ENCODE measurements at regions not wholly inside any gene's neighbourhood (a gene's known extent, or its start where the extent isn't known, plus 50 kb on each side); places are given as distances from the start of the nearest gene placed in this dataset.

DNA sequence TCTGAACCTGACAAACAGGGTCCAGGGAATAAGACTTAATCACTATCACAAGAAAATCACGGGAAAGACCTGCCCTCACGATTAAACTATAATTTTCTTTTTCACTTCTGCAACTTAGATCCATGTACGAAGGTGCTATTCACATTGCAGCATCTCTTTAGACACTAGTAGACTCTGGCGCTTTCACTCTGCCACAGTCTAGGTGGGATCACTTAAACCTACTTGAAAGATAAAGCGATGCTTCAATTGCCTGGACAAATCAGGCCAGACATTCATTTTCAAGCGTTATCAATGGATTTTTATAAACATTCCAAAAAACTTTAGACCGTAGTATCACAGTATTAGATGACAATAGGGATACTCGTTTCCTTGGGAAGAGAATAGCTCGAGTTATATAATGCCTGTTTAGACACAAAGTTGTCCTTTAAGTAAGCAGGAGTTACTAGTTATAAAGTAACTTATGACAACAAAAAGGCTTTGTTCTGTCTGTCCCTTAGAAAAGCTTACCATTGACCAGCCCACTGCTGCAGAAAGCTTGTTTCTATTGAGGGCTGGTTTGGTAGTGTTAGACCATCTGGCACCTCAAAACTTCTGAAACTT is 367.3 kb downstream of the UTRN start:
- H3K36me3 Mint-ChIP-seq, result peaks cover 21% of the 10 kb centered on the region
- CTCF ChIA-PET, result no interaction called here
- no peaks in the 10 kb centered on the region for H3K9me3 Mint-ChIP-seq (ENCODE audit: low read depth)
- ATAC-seq (no peak), DNase-seq (no peak)
- H3K4me3 Mint-ChIP-seq, result no peak overlapping the region
- H3K27me3 Mint-ChIP-seq, result no peaks in the 10 kb centered on the region
- H3K27ac Mint-ChIP-seq, result no peak overlapping the region
- H3K4me1 Mint-ChIP-seq, result peaks cover 17% of the 10 kb centered on the region

DNA sequence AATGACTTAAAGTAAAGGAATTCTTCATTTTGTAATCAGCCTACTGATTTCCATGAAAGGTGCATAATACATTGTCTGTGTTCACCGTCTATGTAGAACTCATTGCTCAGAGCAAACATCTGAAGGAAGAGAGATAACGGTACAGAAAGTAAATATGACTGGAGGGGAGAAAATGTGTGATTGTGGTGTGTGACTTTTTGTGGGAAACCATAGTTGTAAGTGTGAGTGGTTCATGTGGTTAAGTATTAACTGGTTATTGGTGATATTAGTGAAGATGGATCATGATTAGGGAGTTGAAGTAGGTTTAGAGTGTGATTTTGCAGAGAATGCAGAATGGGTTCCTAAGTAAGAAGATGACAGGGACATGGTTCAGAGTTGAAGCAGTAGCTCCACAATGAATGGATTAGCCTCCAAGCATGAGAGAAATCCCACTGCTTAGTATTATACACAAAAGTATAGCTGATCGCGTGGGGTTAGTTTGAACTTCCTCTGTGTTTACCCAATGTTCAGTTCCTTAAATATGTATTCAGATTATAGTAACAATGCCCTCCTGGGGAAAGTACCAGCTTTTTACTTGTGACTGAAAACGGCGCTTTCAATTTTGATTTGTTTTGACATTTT is 368.9 kb downstream of the UTRN start:
- peak; percentile 63 for ATAC-seq
- Mint-ChIP-seq H3K36me3 (peaks cover 19% of the 10 kb centered on the region), H3K9me3 (ENCODE audit: low read depth) (no peaks in the 10 kb centered on the region), H3K27ac (peak overlapping the region; percentile 6), H3K4me1 (peaks cover 26% of the 10 kb centered on the region), H3K27me3 (no peaks in the 10 kb centered on the region), H3K4me3 (peak overlapping the region; percentile 3)
- CTCF ChIA-PET, result no interaction called here
- no peak for DNase-seq

DNA sequence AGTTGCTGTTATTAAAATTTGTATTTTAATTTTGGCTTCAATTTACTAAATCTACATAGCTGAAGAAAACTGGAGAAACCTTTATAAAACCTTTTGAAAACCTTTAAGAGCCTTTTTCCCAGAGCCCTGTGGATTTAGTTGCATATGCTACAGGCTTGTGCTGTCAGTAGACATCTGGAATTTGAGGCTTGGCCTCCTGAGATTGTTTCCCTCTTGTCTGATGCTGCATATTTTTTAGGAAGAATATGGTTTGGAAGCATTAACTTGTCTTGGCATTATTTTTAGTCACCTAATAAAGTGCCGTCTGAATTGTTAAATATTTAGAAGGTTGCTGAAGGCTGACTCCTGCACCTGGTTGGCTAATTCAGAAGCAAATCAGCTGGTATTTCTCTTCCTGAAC is 369.4 kb downstream of the UTRN start:
- peaks cover 31% of the 10 kb centered on the region for H3K4me1 Mint-ChIP-seq
- H3K27me3 Mint-ChIP-seq, result no peaks in the 10 kb centered on the region
- H3K27ac Mint-ChIP-seq, result no peak overlapping the region
- no peak overlapping the region for H3K4me3 Mint-ChIP-seq
- CTCF ChIA-PET, result no interaction called here
- H3K36me3 Mint-ChIP-seq, result peaks cover 16% of the 10 kb centered on the region
- ATAC-seq, result no peak
- no peak for DNase-seq
- no peaks in the 10 kb centered on the region for H3K9me3 Mint-ChIP-seq (ENCODE audit: low read depth)

DNA sequence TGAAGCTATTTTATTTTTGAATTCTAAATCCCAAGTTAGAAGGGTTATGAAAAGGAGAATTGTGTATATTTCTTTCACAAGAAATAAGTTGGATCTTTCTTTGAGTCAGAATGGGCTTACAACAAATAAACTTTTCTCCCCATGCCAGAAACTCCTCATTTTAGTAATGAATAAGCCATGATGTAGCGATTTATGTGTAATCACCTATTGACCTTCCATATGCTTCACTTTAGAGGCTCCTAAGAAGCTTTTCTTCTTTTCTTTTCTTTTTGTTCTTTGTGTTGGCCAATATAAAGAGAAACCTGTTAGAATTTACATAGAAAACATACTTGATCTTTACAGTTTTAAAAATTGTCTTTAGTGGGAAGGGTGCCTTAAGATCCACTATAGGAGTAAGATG is 370.2 kb downstream of the UTRN start:
- Mint-ChIP-seq H3K27me3 (no peaks in the 10 kb centered on the region), H3K4me1 (peaks cover 37% of the 10 kb centered on the region), H3K9me3 (ENCODE audit: low read depth) (no peaks in the 10 kb centered on the region), H3K4me3 (no peak overlapping the region), H3K27ac (no peak overlapping the region), H3K36me3 (peaks cover 11% of the 10 kb centered on the region)
- no peak for DNase-seq
- no peak for ATAC-seq
- CTCF ChIA-PET, result interaction anchor here (0.7 kb wide), 1 partner anchor 17 kb away, joined by 3 read pairs; no protein-coding TSS in a partner anchor

DNA sequence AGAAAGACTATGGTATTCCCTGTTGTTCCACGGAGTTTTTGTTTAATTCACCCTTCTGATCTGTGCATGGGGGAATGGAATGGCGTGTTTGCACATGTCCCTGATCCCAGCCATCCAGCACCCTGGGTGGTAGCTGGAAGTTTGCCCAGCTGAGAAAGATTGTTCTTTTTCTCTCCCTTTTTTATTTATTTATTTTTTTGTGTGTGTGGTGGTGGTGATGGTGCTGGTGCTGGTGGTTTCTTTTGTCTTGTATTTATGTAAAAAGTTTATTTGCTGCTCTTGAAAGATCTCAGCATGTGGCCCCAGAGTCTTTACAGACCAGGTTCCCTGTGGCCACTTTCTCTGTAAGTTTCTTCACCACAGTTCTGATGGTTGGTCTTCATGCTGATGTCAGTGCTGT is 372.6 kb downstream of the UTRN start:
- Mint-ChIP-seq H3K4me1 (peaks cover 32% of the 10 kb centered on the region), H3K27ac (no peak overlapping the region), H3K27me3 (no peaks in the 10 kb centered on the region), H3K4me3 (no peak overlapping the region), H3K36me3 (peaks cover 7% of the 10 kb centered on the region), H3K9me3 (ENCODE audit: low read depth) (no peaks in the 10 kb centered on the region)
- DNase-seq (no peak), ATAC-seq (no peak)
- CTCF ChIA-PET, result no interaction called here

DNA sequence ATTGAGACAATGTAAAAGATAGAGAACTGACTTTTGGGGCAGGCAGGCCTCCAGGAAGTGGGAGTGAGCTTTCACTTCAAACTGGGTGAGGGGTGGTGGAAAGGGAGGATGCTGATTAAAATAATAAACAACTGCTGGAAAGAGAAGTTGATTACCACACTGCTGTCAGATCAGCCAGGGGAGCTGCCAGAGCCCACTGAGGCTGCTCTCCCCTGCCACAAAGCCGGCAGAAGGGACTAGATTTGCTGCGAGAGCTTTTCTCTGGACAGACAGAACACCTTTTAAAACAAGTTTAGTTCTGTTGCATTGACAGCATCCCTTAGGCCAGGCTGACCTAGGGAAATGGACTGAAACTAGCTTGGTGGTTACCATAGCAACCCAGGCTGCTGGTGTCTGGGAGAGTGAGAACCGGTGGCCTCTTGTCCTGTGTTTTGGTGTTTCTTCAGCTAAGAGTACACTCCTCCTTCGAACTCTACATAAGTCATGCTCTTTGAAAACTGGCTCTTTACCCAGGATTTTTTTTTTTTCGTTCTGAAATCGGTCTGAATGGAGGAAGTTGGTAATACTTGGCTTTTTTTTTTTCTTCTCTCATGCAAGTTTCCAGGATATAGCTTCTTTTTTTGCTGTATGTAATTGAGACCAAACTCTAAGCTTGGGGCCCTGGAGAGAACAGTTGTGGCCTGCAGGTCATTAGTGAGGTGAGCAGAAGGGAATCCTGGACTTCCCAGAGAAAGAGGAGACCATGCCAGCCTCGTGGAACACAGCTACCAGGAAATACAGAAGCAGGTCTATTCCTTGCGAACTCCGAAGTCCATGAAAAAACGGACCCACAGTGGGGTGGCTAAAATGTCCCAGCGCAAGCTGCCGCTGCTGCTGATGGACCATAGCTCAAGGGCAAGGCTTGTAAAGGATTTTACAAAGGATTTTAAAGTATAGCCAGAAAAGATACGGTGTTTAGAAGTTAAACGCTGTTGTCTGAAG is 374.4 kb downstream of the UTRN start:
- ATAC-seq, result peak; percentile 74
- H3K4me1 Mint-ChIP-seq, result peaks cover 24% of the 10 kb centered on the region
- no peaks in the 10 kb centered on the region for H3K27me3 Mint-ChIP-seq
- H3K9me3 Mint-ChIP-seq (ENCODE audit: low read depth), result no peaks in the 10 kb centered on the region
- H3K4me3 Mint-ChIP-seq, result peak overlapping the region; percentile 27
- CTCF ChIA-PET, result no interaction called here
- peak overlapping the region; percentile 67 for H3K27ac Mint-ChIP-seq
- peak; percentile 42 for DNase-seq
- H3K36me3 Mint-ChIP-seq, result peaks cover 7% of the 10 kb centered on the region

DNA sequence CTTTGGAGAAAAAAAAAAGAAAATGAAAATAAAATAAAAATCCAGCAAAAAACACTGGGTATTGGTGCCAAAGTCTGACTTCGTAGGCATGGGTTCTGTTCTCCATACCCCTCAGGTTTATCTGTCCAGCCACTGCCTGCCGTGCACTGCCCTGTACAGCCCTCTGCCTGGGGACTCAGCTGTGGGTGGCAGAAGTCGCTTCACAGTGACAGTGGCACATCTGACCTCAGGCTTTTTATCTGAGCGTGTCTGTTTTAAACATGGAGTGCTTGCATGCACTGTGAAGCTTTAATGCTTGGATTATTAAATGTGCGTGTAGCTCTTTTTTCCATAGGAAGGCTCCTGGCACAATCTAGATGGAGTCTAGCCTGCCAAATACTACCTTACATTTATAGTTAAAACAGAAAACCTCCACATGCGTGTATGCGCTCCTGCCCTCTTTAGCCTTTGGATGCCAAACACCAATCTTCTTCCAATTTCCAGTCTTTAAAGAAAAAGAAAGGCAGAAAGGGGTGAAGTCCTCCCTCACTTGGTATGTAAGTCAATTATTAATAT is 375.5 kb downstream of the UTRN start:
- ATAC-seq (no peak), DNase-seq (no peak)
- peaks cover 7% of the 10 kb centered on the region for H3K36me3 Mint-ChIP-seq
- H3K27me3 Mint-ChIP-seq, result no peaks in the 10 kb centered on the region
- H3K4me3 Mint-ChIP-seq, result no peak overlapping the region
- no peaks in the 10 kb centered on the region for H3K9me3 Mint-ChIP-seq (ENCODE audit: low read depth)
- H3K4me1 Mint-ChIP-seq, result peaks cover 25% of the 10 kb centered on the region
- CTCF ChIA-PET, result no interaction called here
- no peak overlapping the region for H3K27ac Mint-ChIP-seq

DNA sequence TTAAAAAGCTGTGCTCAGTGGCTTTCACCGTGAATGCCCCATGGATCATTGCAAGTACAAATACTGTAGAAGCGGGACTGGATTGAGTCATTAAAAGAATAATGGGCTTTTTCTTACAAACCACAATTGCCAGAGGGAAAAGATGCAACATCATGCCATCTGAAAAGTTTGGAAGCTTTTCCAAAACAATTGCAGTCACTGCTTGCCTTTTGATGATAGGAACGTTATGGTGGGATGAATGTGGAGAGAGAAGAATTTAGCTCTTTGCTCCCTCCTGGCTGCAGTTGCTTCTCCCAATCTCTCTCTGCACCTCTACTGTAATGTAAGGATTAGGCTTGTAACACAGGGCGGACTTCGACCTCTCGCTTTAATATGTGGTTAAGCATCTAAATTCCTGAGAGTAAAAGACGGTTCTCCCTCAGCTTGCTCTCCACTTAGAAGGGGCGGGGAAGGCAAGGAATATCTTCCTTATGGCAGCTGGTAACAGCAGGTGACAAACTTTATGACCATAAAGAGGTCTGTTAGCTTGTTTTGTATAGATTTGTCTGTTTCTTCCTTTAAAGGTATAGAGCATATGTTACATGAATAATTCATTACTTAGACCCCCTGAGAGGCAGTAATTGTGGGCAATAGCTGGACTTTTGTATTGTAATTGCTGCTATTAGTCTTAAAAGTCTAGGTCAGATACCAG is 376.1 kb downstream of the UTRN start:
- Mint-ChIP-seq H3K27ac (no peak overlapping the region), H3K4me3 (no peak overlapping the region), H3K27me3 (no peaks in the 10 kb centered on the region), H3K4me1 (peaks cover 24% of the 10 kb centered on the region), H3K9me3 (ENCODE audit: low read depth) (no peaks in the 10 kb centered on the region), H3K36me3 (peaks cover 7% of the 10 kb centered on the region)
- ATAC-seq, result no peak
- DNase-seq, result no peak
- CTCF ChIA-PET, result no interaction called here

DNA sequence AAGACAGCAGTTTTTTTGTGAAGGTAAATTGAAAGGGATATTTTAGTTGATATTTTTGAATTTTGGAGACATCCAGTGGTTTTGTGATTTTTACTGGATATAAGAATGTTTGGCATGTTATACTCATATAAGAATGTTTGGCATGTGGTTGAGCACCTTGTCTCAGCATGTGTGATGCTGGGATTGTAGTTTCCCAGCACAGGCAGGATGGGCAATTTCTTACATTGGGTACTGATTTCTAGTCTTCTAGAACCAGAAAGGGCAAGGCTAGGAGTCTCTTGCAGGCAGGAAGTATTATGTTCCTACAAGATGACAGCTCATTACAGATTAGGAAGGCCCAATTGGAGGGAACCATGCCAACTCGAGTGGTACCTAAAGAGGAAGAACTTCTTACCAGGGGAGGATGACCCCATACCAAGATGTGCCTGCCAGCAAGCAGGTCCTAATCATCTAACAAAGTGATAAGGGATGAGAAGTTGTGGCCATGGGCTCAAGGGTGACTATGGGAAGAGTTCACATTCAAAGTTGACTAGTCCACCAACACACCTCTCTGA is 377.8 kb downstream of the UTRN start:
- Mint-ChIP-seq H3K27me3 (no peaks in the 10 kb centered on the region), H3K36me3 (peaks cover 14% of the 10 kb centered on the region), H3K4me1 (peaks cover 32% of the 10 kb centered on the region), H3K27ac (no peak overlapping the region), H3K9me3 (ENCODE audit: low read depth) (no peaks in the 10 kb centered on the region), H3K4me3 (no peak overlapping the region)
- ATAC-seq (no peak), DNase-seq (no peak)
- CTCF ChIA-PET, result interaction anchor here (1.3 kb wide), 1 partner anchor 14 kb away, joined by 3 read pairs; no protein-coding TSS in a partner anchor

DNA sequence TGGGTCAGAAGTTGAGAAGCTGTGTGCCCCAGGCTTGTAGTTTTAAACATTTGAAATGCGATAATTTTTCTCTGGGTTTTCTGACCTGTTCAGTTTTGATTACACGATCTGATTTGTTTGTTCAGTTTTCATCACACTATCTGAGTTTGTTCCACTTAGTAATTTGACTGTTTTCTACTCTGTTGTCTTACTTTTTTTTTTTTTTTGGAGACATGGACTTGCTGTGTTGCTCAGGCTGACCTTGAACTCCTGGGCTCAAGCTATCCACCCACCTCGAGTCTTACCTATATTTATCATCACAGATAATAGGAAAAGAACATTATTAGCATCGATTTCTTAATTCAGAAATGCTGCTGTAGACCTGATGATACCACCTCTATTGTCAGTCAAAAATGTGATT is 379.1 kb downstream of the UTRN start:
- DNase-seq (no peak), ATAC-seq (no peak)
- Mint-ChIP-seq H3K36me3 (peaks cover 19% of the 10 kb centered on the region), H3K4me3 (no peak overlapping the region), H3K9me3 (ENCODE audit: low read depth) (no peaks in the 10 kb centered on the region), H3K27me3 (no peaks in the 10 kb centered on the region), H3K27ac (no peak overlapping the region), H3K4me1 (peaks cover 22% of the 10 kb centered on the region)
- CTCF ChIA-PET, result no interaction called here

DNA sequence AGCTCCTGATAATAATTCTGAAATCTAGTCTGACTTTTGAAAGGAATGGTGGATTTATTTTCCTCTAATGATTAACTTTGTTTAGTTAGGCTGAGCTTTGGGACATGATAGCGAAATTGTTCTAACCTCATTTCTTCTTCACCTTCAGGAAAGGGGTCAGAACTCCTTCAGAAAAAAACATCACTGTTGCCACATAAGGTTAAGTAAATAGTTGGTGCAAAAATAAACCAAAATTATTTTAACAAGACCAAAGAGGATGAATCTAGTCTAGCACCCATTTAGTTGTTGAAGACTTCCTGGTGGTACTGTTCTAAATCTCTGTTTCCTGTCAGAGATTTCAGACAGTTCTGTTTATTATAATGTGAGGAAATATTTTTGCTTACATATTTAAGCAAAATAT is 379.8 kb downstream of the UTRN start:
- Mint-ChIP-seq H3K27me3 (no peaks in the 10 kb centered on the region), H3K36me3 (peaks cover 23% of the 10 kb centered on the region), H3K9me3 (ENCODE audit: low read depth) (peaks cover 4% of the 10 kb centered on the region), H3K4me3 (no peak overlapping the region), H3K27ac (no peak overlapping the region), H3K4me1 (peaks cover 16% of the 10 kb centered on the region)
- CTCF ChIA-PET, result no interaction called here
- ATAC-seq, result no peak
- no peak for DNase-seq

DNA sequence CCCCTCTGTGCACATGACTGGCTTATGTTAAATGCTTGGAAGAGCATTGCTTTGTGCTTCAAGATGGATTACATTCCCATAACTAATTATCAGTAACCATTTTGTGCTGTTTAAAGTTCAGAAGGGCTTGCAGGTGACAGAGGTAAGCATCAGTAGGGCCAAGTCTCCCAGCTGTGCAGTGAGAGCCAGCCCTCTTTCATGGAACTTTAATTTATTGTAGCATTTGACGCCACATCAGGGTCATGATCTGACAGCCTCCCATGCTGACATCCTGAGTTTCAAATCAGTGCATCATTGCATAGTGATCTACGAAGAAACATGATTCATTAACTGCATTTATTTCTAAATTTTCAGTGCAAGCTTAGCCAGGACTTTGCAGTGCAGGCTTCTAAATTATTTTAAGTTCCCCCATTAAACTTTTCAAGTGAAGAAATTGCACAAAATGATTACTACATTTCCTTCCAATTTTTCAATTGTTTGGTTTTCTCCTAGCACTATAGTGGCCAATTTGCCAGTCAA is 380.9 kb downstream of the UTRN start:
- no peak for ATAC-seq
- H3K4me3 Mint-ChIP-seq, result no peak overlapping the region
- no peak overlapping the region for H3K27ac Mint-ChIP-seq
- CTCF ChIA-PET, result no interaction called here
- peaks cover 9% of the 10 kb centered on the region for H3K9me3 Mint-ChIP-seq (ENCODE audit: low read depth)
- no peak for DNase-seq
- H3K4me1 Mint-ChIP-seq, result peaks cover 14% of the 10 kb centered on the region
- H3K27me3 Mint-ChIP-seq, result no peaks in the 10 kb centered on the region
- H3K36me3 Mint-ChIP-seq, result peaks cover 33% of the 10 kb centered on the region

DNA sequence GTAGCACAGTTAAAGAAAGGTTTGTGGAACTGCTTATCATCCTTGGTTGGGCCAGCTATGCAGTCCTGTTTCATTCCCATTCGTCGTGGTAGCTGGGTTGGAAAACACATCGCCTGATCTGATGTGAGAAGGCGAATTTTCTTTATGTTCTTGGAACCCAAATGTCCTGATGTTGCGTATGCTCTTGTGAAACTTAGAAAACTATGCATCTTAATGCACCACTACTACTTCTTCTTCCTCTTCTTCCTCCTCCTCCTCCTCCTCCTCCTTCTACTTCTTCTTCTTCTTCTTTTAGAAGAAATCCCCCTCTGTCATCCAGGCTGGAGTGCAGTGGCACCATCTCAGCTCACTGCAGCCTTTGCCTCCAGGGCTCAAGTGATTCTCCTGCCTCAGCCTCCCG is 381.6 kb downstream of the UTRN start:
- H3K27me3 Mint-ChIP-seq, result no peaks in the 10 kb centered on the region
- CTCF ChIA-PET, result no interaction called here

More for the DNA sequence above, 381.6 kb downstream of the UTRN start:
- peaks cover 39% of the 10 kb centered on the region for H3K36me3 Mint-ChIP-seq
- H3K4me1 Mint-ChIP-seq, result peaks cover 20% of the 10 kb centered on the region
- no peak overlapping the region for H3K4me3 Mint-ChIP-seq
- peaks cover 11% of the 10 kb centered on the region for H3K9me3 Mint-ChIP-seq (ENCODE audit: low read depth)
- H3K27ac Mint-ChIP-seq, result no peak overlapping the region
- DNase-seq (no peak), ATAC-seq (no peak)
